Tibial artery (tissue), 4 donors: ENCODE measurements at regions not wholly inside any gene's neighbourhood (a gene's known extent, or its start where the extent isn't known, plus 50 kb on each side); places are given as distances from the start of the nearest gene placed in this dataset.

Source experiments
- DNase-seq, 2 donors: peaks; one replicate each; pipeline ENCODE4 v3.0.0-alpha.2; 2019
- H3K27ac ChIP-seq, 2 donors: fragments of 200-600 bp; sonication (generic) in 1 of 2; 1 replicate in 1 of 2; 2 replicates in 1 of 2; pipeline ENCODE4 v1.5.1; 2018 to 2019; ENCODE audit warnings: mild to moderate bottlenecking in 1 of 2
- H3K27me3 ChIP-seq, 2 donors: fragments of 200-600 bp; sonication (generic) in 1 of 2; one replicate each; pipeline versions ENCODE4 v1.5.1 to v1.6.0; 2016 to 2019
- H3K36me3 ChIP-seq, 3 donors: fragments of 200-600 bp; sonication (generic) in 2 of 3; one replicate each; pipeline ENCODE4 v1.5.1; 2016 to 2019; ENCODE audit warnings: mild to moderate bottlenecking in 2 of 3
- H3K4me1 ChIP-seq, 4 donors: fragments of 200-600 bp; sonication (generic) in 2 of 4; 1 replicate in 3 of 4; 2 replicates in 1 of 4; pipeline ENCODE4 v1.5.1; 2016 to 2019
- H3K4me3 ChIP-seq, 2 donors: fragments of 200-600 bp; sonication (generic) in 1 of 2; 1 replicate in 1 of 2; 2 replicates in 1 of 2; pipeline ENCODE4 v1.5.1; 2018 to 2019; ENCODE audit warnings: mild to moderate bottlenecking in 2 of 2
- H3K9me3 ChIP-seq, 3 donors: fragments of 200-600 bp; sonication (generic) in 1 of 3; one replicate each; pipeline ENCODE4 v1.5.1; 2016 to 2019
- CTCF ChIP-seq, 2 experiments: fragments of 200-600 bp in 1 of 2; fragments of 450-650 bp in 1 of 2; IDR thresholded peaks; one replicate each; pipeline ENCODE4 v1.5.1; 2017 to 2019; ENCODE audit warnings: antibody characterized with exemption in 2 of 2, mild to moderate bottlenecking in 1 of 2, moderate library complexity in 1 of 2
- intact Hi-C: fragments of 100-400 bp; cut with DNase I; formaldehyde crosslinking; loops from one replicate; pipeline ENCODE4 v1.15.0; 2023; ENCODE audit warnings: low total_unique reads

- Histone ChIP-seq H3K4me3 (no peak overlapping the region), H3K27ac (peak overlapping the region; percentile 80 to 82), H3K9me3 (no peaks in the 10 kb centered on the region), H3K4me1 (peaks cover 0 to 82% (median 54%) of the 10 kb centered on the region in 4 donors), H3K27me3 (no peaks in the 10 kb centered on the region), H3K36me3 (no peaks in the 10 kb centered on the region)
- TF ChIP-seq CTCF (IDR thresholded peaks at IDR 0.05) = peak in 1 of 2 experiments; percentile 4
- peak; percentile 90 to 95 for DNase-seq
- intact Hi-C loops = loop anchor here (5.0 kb wide), 1 partner anchor 57 kb away; no protein-coding TSS in a partner anchor
Observed at GRCh38 chr18:59054496-59055287, 85.0 kb upstream of the SEC11C start.

GRCh38 chr18:59055345-59056032 lies 84.2 kb upstream of the SEC11C start:
- Histone ChIP-seq H3K27ac (peak overlapping the region; percentile 80 to 82), H3K4me3 (no peak overlapping the region), H3K9me3 (no peaks in the 10 kb centered on the region), H3K4me1 (peaks cover 0 to 82% (median 54%) of the 10 kb centered on the region in 4 donors), H3K27me3 (no peaks in the 10 kb centered on the region), H3K36me3 (no peaks in the 10 kb centered on the region)
- DNase-seq = no peak
- intact Hi-C loops = loop anchor here (2.0 kb wide), 1 partner anchor 275 kb away; no protein-coding TSS in a partner anchor
- TF ChIP-seq CTCF (IDR thresholded peaks at IDR 0.05) = no peak

- Histone ChIP-seq H3K36me3 (no peaks in the 10 kb centered on the region), H3K4me3 (no peak overlapping the region), H3K9me3 (no peaks in the 10 kb centered on the region), H3K27ac (peak overlapping the region; percentile 80 to 82), H3K27me3 (no peaks in the 10 kb centered on the region), H3K4me1 (peaks cover 0 to 68% (median 44%) of the 10 kb centered on the region in 4 donors)
- DNase-seq = peak in 1 of 2 donors; percentile 89
- TF ChIP-seq CTCF (IDR thresholded peaks at IDR 0.05) = peak; percentile 55 to 58
- intact Hi-C loops = loop anchor here (2.0 kb wide), 1 partner anchor 276 kb away; no protein-coding TSS in a partner anchor
Observed at GRCh38 chr18:59056706-59057492, 82.8 kb upstream of the SEC11C start.

GRCh38 chr18:59057493-59057795 lies 82.2 kb upstream of the SEC11C start:
- DNase-seq = no peak
- Histone ChIP-seq H3K9me3 (no peaks in the 10 kb centered on the region), H3K4me3 (no peak overlapping the region), H3K4me1 (peaks cover 0 to 62% (median 38%) of the 10 kb centered on the region in 4 donors), H3K27me3 (no peaks in the 10 kb centered on the region), H3K27ac (peak overlapping the region; percentile 80 to 82), H3K36me3 (no peaks in the 10 kb centered on the region)
- intact Hi-C loops = loop anchor here (2.0 kb wide), 1 partner anchor 277 kb away; no protein-coding TSS in a partner anchor
- no peak for TF ChIP-seq CTCF (IDR thresholded peaks at IDR 0.05)

- intact Hi-C loops = loop anchor here (2.0 kb wide), 1 partner anchor 277 kb away; no protein-coding TSS in a partner anchor
- H3K27me3 ChIP-seq = no peaks in the 10 kb centered on the region
Observed at GRCh38 chr18:59057969-59058368, 81.7 kb upstream of the SEC11C start.

More at GRCh38 chr18:59057969-59058368, 81.7 kb upstream of the SEC11C start:
- H3K27ac ChIP-seq = peak overlapping the region; percentile 80 to 82
- TF ChIP-seq CTCF (IDR thresholded peaks at IDR 0.05) = no peak
- H3K4me3 ChIP-seq = no peak overlapping the region
- no peaks in the 10 kb centered on the region for H3K36me3 ChIP-seq
- peaks cover 0 to 57% (median 33%) of the 10 kb centered on the region in 4 donors for H3K4me1 ChIP-seq
- H3K9me3 ChIP-seq = no peaks in the 10 kb centered on the region
- DNase-seq = no peak
